HG03103 (cell line): ENCODE measurements at regions not wholly inside any gene's neighbourhood (a gene's known extent, or its start where the extent isn't known, plus 50 kb on each side); places are given as distances from the start of the nearest gene placed in this dataset.

Experiments
- ATAC-seq: cut with Tn5 transposase; IDR thresholded peaks from one replicate; pipeline ENCODE4 v1.9.1; 2021; ENCODE audit warnings: low read depth; ENCODE audit not compliant: unreplicated experiment

DNA sequence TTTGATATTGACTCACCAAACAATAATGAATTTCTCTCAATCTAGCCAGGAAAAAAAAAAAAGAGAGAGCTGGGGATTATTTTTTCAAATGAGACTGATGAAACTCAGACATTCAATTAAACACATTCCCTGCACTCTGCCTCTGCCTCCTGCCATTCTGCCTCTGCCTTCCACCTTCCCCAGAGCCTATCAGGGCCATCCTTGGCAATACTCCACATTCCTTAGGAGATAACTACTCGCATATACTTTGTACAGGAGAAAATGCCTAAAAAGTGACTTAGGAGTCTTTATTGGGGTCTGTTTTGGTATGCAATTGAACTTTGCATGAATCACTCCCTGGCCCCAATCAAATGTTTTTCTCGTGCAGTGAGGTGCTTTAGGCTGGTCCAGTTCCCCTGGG is 246.6 kb upstream of the PLET1 start:
- no peak for ATAC-seq

DNA sequence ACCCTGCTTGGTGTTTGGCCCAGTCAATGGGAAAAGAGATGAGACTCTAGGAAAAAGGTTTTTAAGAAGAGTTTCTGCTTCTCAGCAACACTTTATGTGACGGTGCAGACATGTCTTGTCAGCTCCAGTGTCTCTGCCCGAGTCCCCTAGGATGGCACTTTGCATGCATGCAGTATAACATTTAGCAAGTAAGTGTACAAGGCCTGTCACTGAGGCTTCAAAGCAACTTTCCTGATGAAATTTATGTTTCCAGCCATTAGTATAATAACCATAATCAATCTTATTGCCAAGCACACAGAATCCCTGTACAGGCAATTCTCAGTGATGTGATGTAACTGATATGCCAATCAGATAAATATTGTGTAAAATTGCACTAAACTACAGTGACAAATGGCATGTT is 248.1 kb upstream of the PLET1 start:
- no peak for ATAC-seq

DNA sequence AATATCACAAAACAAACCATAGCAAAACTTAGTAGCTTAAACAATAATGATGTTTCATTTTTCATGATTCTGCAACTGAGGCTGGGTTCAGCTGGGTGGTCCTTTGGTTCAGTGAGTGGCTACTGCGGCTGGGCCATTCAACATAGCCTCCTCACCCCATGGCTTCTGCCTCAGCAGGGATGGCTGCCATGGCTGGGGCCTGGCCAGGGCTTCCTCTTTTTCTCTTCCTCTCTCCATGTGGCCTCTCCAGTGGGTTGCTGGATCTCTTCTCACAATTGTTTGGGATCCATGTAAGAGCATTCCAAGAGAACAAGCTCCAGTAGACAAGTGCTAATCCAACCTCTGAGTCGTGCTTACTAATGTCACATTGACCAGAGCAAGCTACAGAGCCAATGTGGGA is 248.6 kb upstream of the PLET1 start:
- ATAC-seq, result no peak

DNA sequence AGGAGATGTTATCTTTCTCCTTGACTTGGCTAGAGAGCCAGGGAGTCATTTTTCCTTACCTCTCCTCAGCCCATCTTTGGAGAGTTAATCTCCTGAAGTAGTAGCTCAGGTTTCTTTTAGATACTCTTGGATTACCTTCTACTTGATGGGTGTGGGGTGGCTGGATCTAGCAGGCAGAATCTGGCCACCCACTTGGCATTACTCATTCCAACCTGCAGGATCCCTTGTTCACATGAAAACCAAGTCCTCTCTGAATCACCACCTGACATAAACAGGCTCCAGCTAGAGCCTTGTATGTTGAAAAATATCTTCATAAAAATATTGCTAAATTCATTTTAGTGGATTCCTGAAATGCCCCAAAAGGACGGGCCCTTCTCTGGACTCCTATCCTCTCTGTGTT is 250.6 kb upstream of the PLET1 start:
- ATAC-seq, result no peak

DNA sequence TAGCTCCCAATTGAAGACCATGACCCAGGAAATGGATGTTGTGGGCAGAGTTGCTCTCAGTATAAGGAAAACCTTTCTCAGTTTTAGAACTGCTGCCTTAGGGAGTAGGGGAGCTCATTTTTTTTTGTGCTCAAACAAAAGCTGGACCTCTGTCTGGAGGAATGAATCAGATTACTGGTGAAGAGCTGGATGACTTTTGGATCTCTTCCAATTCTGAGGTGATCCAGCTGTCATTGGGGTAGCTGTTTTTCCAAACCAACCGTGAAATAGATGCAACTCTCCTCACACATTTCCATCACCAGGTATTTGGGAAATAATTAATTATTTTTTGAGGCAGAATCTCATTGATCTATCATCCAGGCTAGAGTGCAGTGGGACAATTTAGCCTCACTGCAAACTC is 251.3 kb upstream of the PLET1 start:
- no peak for ATAC-seq

DNA sequence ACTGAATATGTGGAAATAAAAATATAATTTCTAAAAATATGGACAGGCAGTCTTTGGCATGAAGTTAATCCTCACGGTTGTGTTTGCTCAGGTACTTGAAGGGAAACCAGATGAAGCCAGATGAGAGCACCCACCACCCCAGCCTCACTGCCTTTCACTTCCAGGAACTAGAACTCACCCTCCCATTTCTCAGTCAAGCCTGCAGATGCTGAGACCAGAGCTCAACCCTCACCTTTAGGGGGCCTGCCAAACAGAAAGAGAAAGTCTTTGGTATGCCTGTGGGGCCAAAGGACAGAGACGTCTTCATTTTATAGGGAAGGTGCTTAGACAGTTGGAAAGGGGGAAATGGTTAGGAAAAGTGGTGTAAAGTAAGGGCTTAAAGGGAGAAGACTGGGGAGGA is 252.8 kb upstream of the PLET1 start:
- ATAC-seq, result no peak

DNA sequence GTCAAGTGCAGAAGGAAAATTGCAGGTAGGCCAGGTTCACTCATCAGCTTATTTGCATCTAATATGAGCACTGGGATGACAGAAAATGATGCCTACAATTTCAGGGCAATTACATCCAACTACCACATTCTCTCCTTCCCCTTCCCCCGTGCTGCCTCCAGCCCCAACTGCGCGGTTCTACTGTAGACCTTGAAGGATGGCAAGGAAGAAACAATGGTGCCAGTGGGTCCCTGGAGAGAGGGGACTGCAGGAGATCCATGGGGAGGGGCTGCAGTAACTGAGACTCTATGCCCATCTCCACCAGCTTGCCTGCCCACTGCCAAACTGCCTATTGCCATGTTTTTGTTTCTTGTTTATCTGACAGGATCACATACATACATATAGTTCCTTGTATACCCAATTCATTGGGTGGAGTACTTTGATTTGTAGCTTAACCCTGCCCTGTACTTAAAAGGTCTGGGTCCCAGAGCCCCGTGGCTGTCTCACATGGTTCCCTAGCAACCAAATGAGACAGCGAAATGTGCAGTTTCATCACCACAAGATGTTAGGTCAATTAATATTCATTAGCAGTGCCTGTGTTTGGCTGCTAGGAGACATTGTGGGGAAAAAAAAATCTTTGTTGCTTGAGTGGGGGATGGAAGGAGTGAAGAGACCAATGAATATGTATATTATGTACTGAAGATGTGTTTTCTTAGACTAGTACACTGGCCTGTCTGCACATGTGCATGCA is 253.5 kb upstream of the PLET1 start:
- ATAC-seq, result no peak

DNA sequence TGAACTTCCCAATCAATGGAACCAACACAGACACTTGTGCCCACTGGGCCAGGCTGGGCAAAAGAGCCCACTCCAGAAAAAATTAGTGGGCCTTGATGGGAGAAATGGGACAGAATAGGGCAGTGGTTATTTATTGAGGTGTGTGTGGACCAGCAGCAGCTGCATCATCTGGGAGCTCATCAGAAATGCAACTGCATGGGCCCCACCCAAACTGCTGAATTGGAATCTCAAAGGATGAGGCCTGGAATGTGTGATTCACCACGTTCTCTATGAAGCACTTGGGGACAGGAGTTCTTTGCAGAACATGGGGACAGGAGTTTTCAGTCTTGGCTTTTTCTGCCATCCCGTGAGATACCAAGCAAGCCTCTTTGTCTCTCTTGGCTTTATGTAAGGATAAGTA is 255.6 kb upstream of the PLET1 start:
- no peak for ATAC-seq

DNA sequence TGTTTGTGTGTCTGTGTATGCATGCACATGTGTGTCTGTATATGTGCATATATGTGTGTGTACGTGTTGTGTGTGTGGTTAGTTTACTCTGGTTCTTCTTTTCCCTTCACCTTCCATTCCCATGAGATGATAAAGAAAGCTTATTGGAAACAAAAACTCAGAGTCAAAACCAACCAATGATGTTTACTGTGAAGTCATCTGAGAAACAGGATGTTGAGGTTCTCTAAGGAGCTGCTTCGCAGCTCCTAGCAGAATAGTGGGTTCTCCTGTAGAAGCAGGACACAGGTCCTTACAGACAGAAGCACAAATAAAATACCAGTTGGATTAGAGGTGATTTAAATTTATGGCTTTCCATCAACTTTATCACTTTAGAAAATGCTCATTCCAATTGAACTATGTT is 256.1 kb upstream of the PLET1 start:
- no peak for ATAC-seq

DNA sequence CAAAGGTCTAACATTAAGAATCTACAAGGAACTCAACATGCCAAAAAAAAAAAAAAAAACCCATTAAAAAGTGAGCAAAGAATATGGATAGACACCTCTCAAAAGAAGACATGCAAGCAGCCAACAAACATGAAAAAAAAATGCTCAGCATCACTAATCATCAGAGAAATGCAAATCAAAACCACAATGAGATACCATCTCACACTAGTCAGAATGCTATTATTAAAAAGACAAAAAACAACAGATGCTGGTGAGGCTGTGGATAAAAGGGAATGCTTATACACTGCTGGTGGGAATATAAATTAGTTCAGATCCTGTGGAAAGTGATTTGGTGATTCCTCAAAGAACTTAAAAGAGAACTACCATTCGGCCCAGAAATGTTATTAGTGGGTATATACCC is 257.7 kb upstream of the PLET1 start:
- no peak for ATAC-seq

DNA sequence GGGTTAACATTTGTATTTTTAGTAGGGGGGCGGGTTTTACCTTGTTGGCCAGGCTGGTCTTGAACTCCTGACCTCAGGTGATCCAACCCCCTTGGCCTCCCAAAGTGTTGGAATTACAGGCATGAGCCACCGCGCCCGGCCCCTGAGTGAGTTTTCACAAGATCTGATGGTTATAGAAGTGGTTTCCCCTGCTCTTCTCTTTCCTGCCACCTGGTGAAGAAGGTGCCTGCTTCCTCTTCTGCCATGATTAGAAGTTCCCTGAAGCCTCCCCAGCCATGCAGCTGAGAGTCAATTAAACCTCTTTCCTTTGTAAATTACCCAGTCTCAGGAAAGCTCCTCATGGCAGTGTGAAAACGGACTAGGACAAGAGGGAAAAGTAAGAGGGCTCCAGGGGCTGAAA is 259.1 kb upstream of the PLET1 start:
- ATAC-seq, result no peak

DNA sequence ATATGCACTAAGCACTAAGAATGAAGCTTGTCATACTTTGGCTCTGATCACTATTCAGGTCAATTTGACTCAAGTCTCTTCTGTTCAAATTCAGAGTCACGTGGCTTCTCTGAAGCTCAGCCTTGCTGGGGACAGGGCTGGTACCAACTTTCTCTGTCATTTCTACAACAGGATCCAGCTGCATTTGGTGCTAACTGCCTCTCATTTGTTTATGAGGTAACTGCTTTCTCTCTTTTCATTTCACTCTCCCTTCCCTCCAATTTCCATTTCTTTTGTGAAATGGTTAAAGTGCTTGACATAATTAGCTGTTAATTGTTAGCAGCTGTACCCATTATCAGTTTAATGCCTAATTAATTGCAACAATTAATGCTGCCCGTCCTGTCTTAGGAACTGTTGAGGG is 259.7 kb upstream of the PLET1 start:
- no peak for ATAC-seq

DNA sequence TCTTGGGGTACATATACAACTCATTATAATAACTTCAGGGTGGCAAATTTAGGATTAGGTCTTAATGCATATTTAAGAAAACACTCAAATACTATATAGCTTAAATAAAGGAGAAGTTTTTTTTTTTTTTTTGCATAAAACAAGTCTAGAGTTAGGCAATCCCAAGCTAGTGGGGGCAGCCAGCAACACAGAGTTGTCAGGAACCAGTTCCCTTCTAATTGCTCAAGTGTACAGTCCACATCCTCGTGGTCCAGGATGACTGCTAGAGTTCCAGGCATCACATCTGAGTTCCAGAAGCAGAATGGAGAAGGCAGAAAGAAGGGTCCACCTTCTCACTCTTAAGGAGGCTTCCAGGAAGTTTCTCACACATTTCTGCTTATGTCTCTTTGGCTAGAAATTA is 261.9 kb upstream of the PLET1 start:
- ATAC-seq, result no peak

DNA sequence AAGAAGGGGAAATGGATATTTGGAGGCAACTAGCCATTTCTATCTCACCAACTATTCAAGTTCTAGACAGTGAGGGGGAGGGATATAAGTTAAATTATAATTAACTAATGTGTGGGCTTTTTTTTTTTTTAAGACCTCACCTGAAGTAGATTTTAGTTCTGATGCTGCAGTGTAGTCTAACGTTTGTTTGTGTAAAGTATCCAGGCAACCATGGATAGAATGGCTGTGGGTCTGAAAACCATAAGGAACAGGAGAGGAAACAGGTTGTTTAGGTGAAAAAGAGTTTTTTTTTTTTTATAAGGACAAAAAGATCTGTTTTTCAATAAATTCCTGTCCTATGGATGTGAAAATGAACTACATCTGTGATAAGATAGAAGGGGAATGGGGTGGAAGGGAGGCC is 262.4 kb upstream of the PLET1 start:
- no peak for ATAC-seq

DNA sequence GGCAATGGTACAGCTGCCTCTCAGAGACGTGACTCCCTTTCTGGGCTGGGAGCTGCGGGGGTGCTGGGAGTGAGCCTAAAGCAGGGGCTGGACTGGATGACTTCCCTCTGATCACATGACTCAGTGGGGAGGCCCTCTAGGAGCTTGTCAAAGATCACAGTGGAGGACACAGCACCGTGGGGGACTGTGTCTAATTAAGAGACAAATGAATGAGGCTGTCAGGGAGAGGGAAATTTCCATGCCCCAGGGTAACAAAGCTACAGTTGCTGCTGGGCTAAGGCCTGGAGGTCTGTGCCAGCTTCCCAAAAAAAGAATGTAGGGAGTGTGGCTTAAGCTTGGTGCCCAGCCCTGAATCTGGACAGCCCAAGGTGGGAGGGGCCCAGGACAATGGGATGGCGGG is 262.8 kb upstream of the PLET1 start:
- no peak for ATAC-seq

DNA sequence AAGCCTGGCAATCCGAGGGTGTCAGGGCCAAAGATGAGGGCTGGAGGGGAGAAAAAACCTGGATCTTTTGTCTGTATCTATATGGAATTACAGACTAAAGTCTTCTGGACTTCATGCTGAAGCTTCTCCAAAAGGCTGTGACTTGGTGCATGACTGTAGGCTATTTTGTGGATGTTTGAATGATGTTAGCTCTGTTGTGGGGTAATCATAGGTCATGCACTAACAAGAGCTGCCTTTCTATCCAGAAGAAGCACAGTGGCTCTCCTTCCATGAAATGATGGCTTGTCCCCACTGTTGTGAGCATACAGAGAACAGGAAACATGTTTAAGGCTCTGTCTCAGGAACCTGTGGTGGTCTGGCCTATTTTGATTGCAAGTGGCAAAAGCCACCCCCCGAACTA is 263.3 kb upstream of the PLET1 start:
- no peak for ATAC-seq

DNA sequence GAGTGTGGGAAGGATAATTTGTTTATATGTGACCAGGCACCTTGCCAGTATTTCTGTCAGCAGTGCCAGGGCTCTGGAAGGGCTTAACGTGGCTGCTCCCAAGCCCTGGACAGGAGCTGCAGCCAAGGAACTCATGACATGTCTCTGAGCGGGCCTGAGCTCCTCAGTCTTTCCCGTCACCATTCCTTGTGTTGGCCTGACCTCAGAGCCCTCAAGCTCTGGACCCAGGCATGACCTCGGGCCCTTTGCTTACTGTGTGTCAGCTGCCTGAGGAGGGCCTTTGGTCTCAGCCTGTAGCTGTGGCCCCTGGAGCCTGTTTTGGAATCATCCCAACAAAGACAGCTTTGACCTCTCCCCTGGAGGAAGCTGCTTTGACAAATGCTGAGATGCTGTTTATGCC is 264.1 kb upstream of the PLET1 start:
- ATAC-seq, result no peak

DNA sequence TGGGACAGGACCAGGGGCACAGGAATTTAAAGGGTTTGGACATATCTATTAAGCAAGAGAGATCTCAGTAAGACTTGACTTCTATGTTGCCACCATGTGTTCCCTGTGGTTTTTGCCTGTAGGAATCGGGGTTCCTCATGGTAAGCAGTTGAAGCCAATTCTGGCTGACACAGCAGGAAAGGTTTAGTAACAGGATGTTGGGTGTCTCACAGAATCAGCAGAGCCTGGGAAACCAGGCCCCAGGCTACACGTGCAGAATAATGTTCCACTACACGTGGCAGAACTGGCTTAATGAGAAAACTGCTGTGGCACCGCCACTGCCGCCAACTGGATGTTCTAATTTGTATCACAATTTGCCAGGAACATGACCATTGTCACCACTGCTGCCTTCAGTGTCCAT is 264.6 kb upstream of the PLET1 start:
- no peak for ATAC-seq

DNA sequence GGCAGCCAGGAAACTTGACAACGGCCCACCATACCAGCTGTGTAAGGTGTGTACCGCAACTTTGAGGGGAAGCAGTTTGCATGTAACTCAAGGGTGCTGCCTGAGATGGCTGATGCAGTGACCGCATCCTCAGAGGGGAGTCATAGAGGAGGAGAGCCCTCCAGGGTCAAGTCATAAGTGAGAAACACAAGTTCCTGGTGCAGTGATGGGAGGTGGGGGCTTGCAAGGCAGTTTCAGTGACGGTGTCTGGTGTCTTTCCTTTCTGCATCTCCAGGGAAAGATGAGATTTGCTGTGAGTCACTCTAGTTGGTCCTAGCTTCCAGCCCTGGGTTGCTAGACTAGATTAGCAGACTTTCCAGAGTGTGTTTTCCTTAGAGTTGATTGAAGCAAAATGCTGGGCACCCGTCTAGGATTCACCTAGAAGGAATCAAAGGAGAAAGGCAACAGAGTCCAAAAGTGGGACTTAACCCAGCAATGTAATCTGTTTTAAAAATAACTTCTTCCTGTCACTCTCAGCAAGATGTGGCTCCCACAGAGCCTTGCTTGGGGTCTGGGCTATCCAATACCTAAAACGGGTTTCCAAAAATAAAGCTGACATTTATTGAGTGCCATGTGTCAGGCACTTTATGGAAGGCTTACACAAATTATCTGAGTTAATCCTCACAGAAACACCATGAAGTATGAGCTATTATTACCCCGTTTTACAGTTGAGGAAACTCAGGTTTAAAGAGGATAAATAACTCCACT is 265.4 kb upstream of the PLET1 start:
- no peak for ATAC-seq

DNA sequence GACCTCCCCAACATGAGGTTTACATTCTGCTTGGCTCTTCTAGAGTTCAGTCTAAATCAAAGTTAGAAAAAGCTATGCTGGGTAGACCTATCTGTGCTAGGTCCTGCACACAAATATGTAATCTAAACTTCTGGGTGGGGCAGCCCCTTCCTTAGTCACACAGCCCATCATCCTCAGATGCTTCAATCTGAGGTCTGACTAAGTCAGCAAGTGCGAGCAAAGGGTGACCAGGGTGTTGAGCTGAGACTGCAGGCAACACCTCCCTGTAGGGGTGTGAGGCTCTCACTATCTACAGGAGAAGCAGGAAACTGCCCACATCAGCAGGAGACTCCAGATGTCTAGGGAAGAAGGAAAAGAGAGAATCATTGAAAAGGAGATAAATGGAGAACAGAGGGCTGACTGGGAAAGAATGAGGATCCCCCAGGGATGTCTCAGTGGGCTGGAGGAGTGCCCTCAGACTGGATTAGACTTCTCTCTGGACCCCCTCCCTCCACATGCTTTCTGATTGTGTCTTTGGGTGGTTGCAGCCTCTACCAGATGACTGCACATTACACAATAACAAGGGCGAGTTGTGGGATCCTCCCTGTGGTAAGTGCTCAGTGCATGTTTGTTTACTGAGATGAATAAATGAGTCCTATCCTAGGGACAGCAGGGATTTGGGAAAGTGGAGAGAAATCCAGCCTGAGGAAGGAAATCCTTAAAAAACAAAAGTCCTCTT is 266.2 kb upstream of the PLET1 start:
- ATAC-seq, result no peak

DNA sequence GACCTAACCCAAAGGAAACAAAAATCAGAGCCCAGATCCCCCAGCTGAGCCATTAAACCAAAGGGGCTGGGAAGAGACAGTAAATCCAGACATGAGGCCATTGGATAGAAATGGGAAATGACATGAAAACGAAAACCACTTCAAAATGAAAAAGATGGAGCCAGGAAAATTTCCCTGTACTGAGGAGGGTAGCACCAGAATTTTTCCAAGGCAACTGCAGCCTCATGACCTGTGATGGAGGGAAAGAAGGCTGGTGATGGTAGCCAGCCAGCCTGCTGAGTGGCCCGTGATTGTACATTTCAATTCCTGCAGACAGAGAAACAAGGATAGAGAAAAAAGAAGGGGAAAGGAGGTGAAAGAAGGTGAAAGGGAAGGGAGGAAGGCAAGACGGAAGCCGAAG is 268.4 kb upstream of the PLET1 start:
- ATAC-seq, result no peak

DNA sequence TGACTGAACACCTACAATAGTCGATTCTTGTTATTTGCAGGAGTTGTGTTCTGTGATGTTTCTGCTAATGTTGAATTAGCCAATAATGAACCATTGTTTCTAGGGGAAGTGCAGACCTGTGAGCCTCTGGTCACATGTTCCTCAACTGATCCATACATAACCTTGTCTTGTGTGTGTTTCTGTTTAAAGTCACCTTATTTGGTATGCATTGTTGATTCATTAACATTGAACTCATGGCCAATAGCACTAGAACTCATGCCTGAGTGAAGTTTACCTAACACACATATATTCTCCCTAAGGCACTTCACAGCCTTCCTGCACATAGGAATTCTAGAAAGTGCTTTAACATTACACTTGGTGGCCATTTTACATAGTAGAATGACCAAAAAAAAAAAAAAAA is 271.8 kb upstream of the PLET1 start:
- ATAC-seq, result no peak
